ENCODE measurements at regions not wholly inside any gene's neighbourhood (a gene's known extent, or its start where the extent isn't known, plus 50 kb on each side); places are given as distances from the start of the nearest gene placed in this dataset.

GRCh38 chr2:129240061-129240460, 739.4 kb upstream of the RAB6C start:
- no peak for TF ChIP-seq CTCF (IDR thresholded peaks at IDR 0.05)
- no peak for TF ChIP-seq POLR2A (IDR thresholded peaks at IDR 0.05)
- no peak for TF ChIP-seq POLR2AphosphoS5 (IDR thresholded peaks at IDR 0.05)

Measured in gastroesophageal sphincter (tissue), 3 donors.